ENCODE measurements at regions not wholly inside any gene's neighbourhood (a gene's known extent, or its start where the extent isn't known, plus 50 kb on each side); places are given as distances from the start of the nearest gene placed in this dataset.
"Not testable (repeated sequence)": the region's sequence is repeated elsewhere in the genome, so short reads cannot be mapped to it uniquely, and the experiment has no call there.

DNA sequence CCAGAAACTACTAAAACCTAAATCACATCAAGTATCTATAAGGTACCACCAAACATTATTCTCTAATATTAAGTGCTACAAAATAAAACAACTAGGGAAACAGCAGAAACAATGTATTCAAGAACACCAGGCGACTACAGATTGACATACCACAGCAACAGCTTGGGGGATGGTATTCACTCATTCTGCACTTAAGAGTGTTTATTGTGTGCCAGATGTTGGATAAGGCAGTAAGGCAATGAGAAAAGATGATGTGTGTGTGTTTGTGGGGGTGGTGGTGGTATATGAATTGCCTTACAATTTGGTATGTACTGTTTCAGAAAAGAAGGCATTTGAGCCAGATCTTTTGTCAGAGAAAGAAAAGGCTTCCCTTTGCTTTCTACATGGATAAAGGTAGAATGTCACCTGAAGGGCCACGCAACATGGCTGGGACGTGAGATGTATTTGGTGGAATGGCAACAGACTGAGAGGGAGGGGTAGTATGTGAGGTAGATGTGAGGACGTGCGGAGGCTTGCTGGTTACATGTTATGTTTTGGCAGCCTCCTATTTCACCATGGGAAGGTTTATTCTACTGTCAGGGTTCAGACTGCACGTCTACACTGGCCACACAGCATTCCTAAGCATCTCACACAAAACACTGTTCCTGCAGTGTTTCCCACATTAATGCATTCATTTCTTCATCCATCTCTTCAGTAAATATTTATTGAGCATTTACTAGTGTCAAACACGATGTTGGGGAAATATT lies 300.7 kb downstream of the KLF12 start:
- no peak for FAIRE-seq

DNA sequence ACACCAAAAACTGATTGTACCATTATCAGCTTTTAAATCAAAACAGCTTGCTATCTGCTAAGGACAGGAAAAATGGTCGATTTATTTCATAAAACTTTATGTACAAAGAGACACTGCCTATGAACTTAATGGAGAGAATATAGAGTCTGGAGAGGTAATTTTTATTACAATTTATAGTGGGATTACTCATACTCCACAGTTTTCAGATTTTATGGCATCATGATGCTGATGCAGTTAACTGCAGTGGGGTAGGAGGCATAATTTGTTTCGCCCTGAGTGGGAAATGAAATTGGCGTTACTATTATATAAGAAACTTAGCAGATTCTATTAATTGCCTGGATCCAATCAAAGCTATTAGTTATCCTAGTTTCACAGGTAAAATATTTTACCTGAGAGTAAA lies 301.4 kb downstream of the KLF12 start:
- FAIRE-seq, result no peak

DNA sequence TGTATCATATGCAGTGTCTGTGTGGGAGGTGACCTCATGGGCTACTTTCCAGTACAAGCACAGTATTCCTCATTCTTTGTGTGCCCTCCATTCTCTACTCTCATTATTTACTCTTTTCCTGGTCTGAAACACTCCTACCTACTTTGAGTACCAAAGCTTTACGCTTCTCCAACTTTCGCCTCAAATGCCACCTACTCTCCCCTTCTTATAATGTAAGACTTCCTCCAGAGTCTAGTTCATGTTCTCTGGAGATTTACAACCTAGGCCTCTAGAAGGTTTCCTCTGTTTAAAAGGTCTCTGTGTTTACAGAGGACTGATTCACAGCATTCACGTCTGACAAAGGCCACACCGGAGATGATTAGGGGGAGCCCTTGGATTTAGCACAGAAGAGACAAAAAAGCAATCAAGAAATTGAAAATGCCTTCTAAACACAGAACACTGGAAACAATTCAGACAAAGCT lies 302.0 kb downstream of the KLF12 start:
- FAIRE-seq, result no peak

DNA sequence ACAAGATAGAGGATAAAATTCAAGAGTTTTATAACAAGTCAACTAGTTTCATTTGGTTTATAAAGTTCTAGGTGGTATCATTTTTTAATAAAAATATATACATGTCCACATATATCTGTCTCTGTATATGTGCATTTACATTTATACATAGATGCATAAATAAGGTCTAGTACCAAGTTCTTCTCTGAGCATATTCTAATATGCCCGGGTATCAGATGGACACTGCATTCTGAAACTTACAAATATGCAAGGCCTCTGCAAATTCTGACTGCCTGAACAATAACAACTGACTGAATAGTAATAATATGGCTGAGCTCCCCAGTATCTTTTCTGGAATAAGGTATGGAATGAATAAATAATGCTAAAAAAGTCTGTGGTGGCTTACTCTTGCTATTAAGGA lies 304.8 kb downstream of the KLF12 start:
- no peak for FAIRE-seq

- FAIRE-seq, result no peak
Measured at GRCh38 chr13:73828811-73829210, 305.4 kb downstream of the KLF12 start.

- FAIRE-seq, result no peak
Measured at GRCh38 chr13:73827434-73827833, 306.8 kb downstream of the KLF12 start.

DNA sequence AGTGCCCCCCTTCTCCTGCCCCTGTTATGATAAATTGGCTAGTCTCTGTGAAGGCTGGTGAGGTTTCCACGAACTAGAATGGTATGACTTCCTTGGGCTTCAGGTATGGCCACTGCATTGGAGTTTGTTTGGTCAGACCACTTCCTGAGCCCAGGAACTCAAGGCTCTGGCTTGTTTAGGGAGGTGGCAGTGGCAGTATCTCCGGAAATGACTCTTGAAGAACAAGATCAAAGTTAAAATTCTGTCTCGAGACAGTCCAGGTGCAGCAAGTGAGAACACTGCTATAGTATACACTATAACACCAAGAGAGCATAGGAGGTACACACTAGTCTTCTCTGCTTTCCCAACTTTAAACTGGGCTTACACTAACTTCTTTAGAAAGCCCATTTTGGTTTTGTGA lies 309.1 kb downstream of the KLF12 start:
- FAIRE-seq, result no peak

DNA sequence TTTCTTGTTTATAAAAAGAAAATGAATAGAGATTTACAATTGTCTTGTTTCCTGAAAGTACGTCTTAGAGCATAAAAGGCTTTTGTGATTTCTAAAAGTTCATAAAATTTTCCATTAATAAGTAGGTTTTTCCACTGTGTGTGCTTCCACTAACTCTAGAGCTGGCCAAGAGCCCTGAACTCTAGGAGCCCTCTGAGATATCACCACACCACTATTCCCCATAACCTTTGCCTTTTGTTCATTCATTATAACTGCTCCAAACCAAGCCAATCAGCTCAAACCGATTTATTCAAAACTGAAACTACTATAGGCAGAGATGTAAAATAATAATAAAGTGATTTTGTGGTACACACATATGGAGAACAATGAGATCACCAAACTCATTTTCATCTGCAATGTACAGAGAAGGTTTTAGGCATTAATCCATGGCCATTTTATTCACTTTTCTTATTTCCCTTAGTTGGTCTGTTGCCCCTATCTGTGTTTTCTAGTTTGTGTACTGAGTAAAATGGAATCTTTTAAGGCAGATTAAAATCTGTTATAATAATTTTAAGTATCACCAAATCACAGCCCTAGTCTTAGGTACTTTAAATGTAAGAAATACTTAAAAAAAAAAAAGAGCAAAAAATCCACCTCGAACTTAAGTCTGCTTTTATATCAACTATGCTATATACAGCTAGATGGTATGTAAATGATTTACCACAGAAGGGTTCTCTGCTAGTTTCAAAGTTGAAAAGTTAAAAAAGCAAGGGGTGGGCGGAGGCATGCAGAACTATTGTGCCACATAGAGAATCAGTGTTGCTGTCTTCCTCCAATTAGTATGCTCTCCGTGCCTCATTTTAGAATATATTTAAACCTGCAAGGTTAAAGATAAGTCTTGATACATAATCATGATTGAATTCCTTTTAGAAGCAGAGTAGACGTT lies 311.3 kb downstream of the KLF12 start:
- no peak for FAIRE-seq

DNA sequence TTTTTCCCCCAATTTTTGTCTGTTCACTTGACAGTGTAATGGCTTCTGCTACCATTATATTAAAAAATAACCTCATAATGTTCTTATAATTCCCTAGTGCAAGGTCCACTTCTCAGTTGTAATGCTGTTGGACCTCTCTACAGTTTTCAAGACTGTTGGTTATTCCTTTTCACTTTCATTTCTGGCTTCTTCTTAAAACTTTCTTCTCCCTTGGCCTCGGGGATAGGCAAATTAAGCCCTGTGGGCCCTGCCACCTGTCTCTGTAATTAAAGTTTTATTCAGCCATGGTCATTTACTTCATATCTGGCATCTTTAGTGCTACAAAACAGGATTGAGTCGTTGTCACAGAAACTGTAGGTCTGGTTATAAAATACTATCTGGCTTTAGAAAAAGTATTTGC lies 313.5 kb downstream of the KLF12 start:
- no peak for FAIRE-seq

GRCh38 chr13:73820285-73820684 lies 313.9 kb downstream of the KLF12 start:
- no peak for FAIRE-seq

DNA sequence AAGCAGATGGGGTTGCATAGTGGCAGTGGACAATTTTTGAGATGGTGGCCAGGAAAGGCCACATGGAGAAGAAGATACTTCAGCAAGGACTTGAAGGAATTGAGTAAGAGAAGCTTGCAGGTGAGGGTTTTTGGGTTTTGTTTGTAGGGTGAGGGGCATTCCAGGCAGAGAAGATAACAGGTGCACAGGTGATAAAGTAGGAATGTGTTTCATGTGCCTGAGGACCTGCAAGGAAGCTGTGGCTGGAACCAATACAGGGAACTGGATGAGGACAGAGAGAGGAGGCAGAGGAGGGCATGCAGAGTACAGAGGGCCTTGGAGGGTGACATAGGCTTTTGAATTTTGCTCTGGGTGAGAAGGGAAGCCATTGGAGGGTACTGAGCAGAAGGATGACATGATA lies 314.5 kb downstream of the KLF12 start:
- no peak for FAIRE-seq

DNA sequence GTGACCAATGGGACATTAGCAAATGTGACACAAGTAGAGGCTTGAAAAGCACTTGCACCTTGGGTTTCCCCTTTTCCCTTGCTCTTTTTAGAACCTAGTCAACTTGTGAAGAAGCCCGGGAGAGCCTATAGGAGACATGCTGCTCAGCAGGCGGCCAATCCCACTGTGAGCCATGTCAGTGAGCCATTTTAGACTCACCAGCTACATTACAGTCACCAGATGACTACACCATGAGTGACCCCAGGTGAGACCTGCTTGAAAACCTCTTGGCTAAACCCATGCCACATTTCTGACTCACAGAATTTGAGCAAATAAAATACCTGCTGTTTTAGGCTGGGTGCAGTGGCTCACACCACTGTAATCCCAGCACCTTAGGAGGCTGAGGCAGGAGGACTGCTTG lies 317.5 kb downstream of the KLF12 start:
- FAIRE-seq, result no peak

- no peak for FAIRE-seq
Measured at GRCh38 chr13:73815796-73816195, 318.4 kb downstream of the KLF12 start.

DNA sequence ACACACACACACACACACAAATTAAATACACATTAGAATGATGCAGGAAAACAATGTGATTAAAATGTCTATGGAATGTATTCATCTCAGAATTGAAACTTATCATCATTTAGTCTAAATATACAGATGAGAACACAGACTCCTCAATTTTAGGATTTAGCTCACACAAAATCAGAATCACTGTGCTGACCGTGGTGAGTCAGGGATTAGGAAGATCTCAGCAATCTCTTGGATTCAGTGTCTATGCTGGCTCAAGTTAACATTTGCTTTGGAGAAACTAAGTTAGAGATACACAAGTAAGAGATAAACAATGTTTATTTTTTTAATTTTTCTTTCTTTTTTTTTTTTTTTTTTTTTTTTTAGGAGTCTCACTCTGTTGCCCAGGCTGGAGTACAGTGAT lies 323.6 kb downstream of the KLF12 start:
- FAIRE-seq, result no peak

DNA sequence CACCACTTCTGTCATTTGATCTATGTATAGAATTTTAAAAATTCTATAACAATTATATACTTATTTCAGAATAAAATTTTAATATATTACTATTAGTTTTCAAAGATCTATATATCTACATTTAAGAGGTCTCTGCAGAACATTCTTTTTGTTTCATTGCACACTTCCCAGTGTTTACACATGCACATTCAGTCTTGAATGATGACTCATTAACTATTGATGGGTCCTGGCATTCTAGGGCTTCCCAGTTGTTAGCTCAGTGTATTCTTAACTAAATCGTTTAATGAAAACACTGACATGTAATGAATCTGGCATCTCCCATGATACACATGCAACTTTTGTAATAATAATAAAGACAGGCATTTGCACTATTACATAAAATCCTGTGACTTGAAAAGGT lies 324.6 kb downstream of the KLF12 start:
- peak; percentile 6 for FAIRE-seq

GRCh38 chr13:73808318-73808717 lies 325.9 kb downstream of the KLF12 start:
- no peak for FAIRE-seq

GRCh38 chr13:73805326-73805958 lies 328.8 kb downstream of the KLF12 start:
- not testable (repeated sequence) for FAIRE-seq

DNA sequence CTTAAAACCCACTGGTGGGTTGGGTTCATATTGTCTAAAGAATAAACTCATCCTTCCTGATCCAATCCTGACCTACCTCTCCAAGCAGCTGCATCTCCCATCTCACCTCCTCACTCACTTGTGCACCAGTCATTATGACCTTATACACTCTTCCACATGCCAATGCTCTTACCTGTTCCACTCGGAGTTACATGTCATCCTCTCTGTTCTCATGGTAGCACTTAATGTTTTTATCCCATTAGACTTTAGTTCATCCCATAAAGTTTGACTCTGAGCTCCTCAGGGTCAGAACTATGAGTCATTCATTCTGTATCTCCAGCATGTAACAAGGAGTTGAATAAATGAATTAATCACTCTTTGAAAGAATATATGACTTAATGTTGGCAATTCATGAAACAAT lies 330.2 kb downstream of the KLF12 start:
- FAIRE-seq, result no peak

GRCh38 chr13:73800011-73800410 lies 334.2 kb downstream of the KLF12 start:
- FAIRE-seq, result no peak

DNA sequence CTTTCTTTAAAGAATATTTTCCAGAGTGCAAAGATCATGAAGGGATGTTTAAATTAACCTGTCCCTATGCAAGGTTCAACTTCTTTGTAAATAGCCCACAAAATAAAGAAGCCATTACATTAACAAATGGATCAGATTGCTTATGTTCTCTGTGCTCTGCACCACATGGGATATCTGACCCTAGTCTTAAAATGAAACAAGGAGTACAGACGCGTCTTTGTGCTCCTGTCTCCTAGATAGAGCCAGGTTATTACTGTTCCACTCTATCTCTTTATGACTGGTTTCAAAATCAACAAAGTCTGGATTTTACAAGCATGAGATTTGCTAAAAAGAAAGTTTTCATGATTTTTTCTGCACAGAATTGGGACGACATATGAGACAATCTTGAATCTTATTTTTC lies 339.4 kb downstream of the KLF12 start:
- FAIRE-seq, result no peak

GRCh38 chr13:73793361-73793760 lies 340.8 kb downstream of the KLF12 start:
- no peak for FAIRE-seq

DNA sequence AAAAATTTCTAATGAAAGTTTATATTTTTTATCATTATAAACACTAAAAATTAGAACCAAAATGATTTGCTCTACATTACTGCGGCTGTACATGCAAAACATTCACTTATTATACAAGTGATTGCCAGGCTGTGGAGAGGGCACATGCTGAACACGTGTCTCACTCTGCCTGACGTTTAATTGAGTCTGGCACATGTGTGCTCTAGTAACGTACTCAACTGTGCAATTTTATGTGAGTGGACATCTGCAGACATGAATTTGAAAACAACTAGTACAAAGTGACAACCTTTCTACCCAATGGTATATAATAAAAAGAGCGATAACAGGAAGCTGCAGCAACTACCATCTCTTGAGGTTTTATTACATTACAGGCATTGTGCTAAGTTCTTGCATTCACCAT lies 341.4 kb downstream of the KLF12 start:
- FAIRE-seq, result no peak
